Esophagus squamous epithelium (tissue), 5 donors: ENCODE measurements at regions not wholly inside any gene's neighbourhood (a gene's known extent, or its start where the extent isn't known, plus 50 kb on each side); places are given as distances from the start of the nearest gene placed in this dataset.
A peak's percentile ranks its signal among the peaks of the same experiment; 100 is the strongest.
"Not testable (repeated sequence)": the region's sequence is repeated elsewhere in the genome, so short reads cannot be mapped to it uniquely, and the experiment has no call there.

Experiments used
- DNase-seq: peaks from one replicate; lab custom pipeline; 2025; lab: John Stamatoyannopoulos, UW
- H3K27ac ChIP-seq, 4 donors: fragments of 200-600 bp; sonication (generic); one replicate each; pipeline ENCODE4 v1.5.1; 2016 to 2019; ENCODE audit warnings: mild to moderate bottlenecking in 1 of 4
- H3K27me3 ChIP-seq, 4 donors: fragments of 200-600 bp; sonication (generic); 1 replicate in 3 of 4; 2 replicates in 1 of 4; pipeline versions ENCODE4 v1.5.1 to v1.6.0; 2017 to 2021; ENCODE audit warnings: antibody characterized with exemption in 1 of 4
- H3K36me3 ChIP-seq, 3 donors: fragments of 200-600 bp; sonication (generic); one replicate each; pipeline ENCODE4 v1.5.1; 2016 to 2019
- H3K4me1 ChIP-seq, 3 donors: fragments of 200-600 bp; sonication (generic); one replicate each; pipeline ENCODE4 v1.5.1; 2017 to 2019
- H3K4me3 ChIP-seq, 4 donors: fragments of 200-600 bp; sonication (generic); 1 replicate in 3 of 4; 2 replicates in 1 of 4; pipeline ENCODE4 v1.5.1; 2016 to 2019; ENCODE audit warnings: mild to moderate bottlenecking in 2 of 4, moderate library complexity in 1 of 4
- H3K9me3 ChIP-seq, 3 donors: fragments of 200-600 bp; sonication (generic); one replicate each; pipeline ENCODE4 v1.5.1; 2016 to 2019
- CTCF ChIP-seq, 6 experiments: fragments of 450-650 bp in 4 of 6; fragments of 200-600 bp in 2 of 6; sonication (generic) in 2 of 6; IDR thresholded peaks; one replicate each; pipeline ENCODE4 v1.5.1; 2016 to 2019; ENCODE audit warnings: antibody characterized with exemption in 6 of 6, mild to moderate bottlenecking in 4 of 6, moderate library complexity in 4 of 6
- POLR2A ChIP-seq, 4 donors: fragments of 450-650 bp; IDR thresholded peaks; one replicate each; pipeline ENCODE4 v1.6.1; 2017; ENCODE audit warnings: antibody characterized with exemption in 4 of 4, mild to moderate bottlenecking in 4 of 4, moderate library complexity in 3 of 4
- WGBS, 2 donors: methylation state at CpG; one replicate each; pipeline ENCODE4 v1.1.5; 2018; 5-methylcytosine and 5-hydroxymethylcytosine counted together
- intact Hi-C: fragments of 100-400 bp; cut with DNase I; formaldehyde crosslinking; loops from one replicate; pipeline ENCODE4 v1.15.0; 2022
- donor health status: DM: yes; HTN: yes; CAD: no.

GRCh38 chr1:147103416-147104155 is 68.7 kb downstream of the PRKAB2 start:
- 39 to 52% methylated on average over 5 of the region's 5 CpGs for WGBS, 2 donors
- DNase-seq, H3K9me3 ChIP-seq, H3K4me1 ChIP-seq, H3K27ac ChIP-seq, H3K36me3 ChIP-seq, H3K4me3 ChIP-seq, intact Hi-C loops: not testable (repeated sequence)
- H3K27me3 ChIP-seq, result peaks cover 0 to 44% (median 0%) of the 10 kb centered on the region in 4 donors

- WGBS, 2 donors, result 55 to 77% methylated on average over 6 of the region's 6 CpGs
- H3K36me3 ChIP-seq, result no peaks in the 10 kb centered on the region
- no peaks in the 10 kb centered on the region for H3K4me1 ChIP-seq
- intact Hi-C loops, result no loop called here
- DNase-seq, result no peak
- no peaks in the 10 kb centered on the region for H3K9me3 ChIP-seq
- peaks cover 0 to 19% (median 0%) of the 10 kb centered on the region in 4 donors for H3K27me3 ChIP-seq
- TF ChIP-seq CTCF (IDR thresholded peaks at IDR 0.05) (no peak), POLR2A (IDR thresholded peaks at IDR 0.05) (no peak)
- H3K4me3 ChIP-seq, result no peak overlapping the region
- H3K27ac ChIP-seq, result no peak overlapping the region
Observed at GRCh38 chr1:147099192-147099591, 73.1 kb downstream of the PRKAB2 start.

GRCh38 chr1:147098338-147098973 is 73.8 kb downstream of the PRKAB2 start:
- H3K27ac ChIP-seq, H3K4me1 ChIP-seq, H3K36me3 ChIP-seq, intact Hi-C loops, H3K4me3 ChIP-seq, DNase-seq, H3K9me3 ChIP-seq: not testable (repeated sequence)
- peaks cover 0 to 19% (median 0%) of the 10 kb centered on the region in 4 donors for H3K27me3 ChIP-seq
- 62 to 71% methylated on average over 8 to 11 of the region's 11 CpGs for WGBS, 2 donors
- TF ChIP-seq CTCF (IDR thresholded peaks at IDR 0.05), result peak in 5 of 6 experiments; percentile 11 to 33 (median 23)

- DNase-seq, result no peak
- WGBS, 2 donors, result 84 to 90% methylated on average over 4 of the region's 4 CpGs
Observed at GRCh38 chr1:147095691-147096090, 76.6 kb downstream of the PRKAB2 start.

GRCh38 chr1:147091801-147092200 is 80.5 kb downstream of the PRKAB2 start:
- H3K27ac ChIP-seq, result no peak overlapping the region
- H3K4me1 ChIP-seq, result no peaks in the 10 kb centered on the region
- intact Hi-C loops, result no loop called here
- peaks cover 0 to 7% (median 0%) of the 10 kb centered on the region in 4 donors for H3K27me3 ChIP-seq
- no peaks in the 10 kb centered on the region for H3K36me3 ChIP-seq
- peaks cover 0 to 6% (median 0%) of the 10 kb centered on the region in 3 donors for H3K9me3 ChIP-seq
- H3K4me3 ChIP-seq, result no peak overlapping the region
- DNase-seq, result no peak
- 64 to 72% methylated on average over 2 of the region's 2 CpGs for WGBS, 2 donors
- no peak for TF ChIP-seq POLR2A (IDR thresholded peaks at IDR 0.05)
- no peak for TF ChIP-seq CTCF (IDR thresholded peaks at IDR 0.05)

More at GRCh38 chr1:147095691-147096090, 76.6 kb downstream of the PRKAB2 start:
- Histone ChIP-seq H3K36me3 (no peaks in the 10 kb centered on the region), H3K27me3 (peaks cover 0 to 7% (median 0%) of the 10 kb centered on the region in 4 donors), H3K4me1 (no peaks in the 10 kb centered on the region), H3K27ac (no peak overlapping the region), H3K9me3 (no peaks in the 10 kb centered on the region), H3K4me3 (no peak overlapping the region)
- TF ChIP-seq CTCF (IDR thresholded peaks at IDR 0.05), result no peak
- no peak for TF ChIP-seq POLR2A (IDR thresholded peaks at IDR 0.05)
- intact Hi-C loops, result no loop called here
